T-helper 17 cell (primary cell): ENCODE measurements at regions not wholly inside any gene's neighbourhood (a gene's known extent, or its start where the extent isn't known, plus 50 kb on each side); places are given as distances from the start of the nearest gene placed in this dataset.
"Not testable (repeated sequence)": the region's sequence is repeated elsewhere in the genome, so short reads cannot be mapped to it uniquely, and the experiment has no call there.

Experiments
- ATAC-seq: fragments of 150-1000 bp; cut with Tn5 transposase; 2 replicates; pipeline ENCODE4 v1.10.0; 2021; ENCODE audit warnings: mild to moderate bottlenecking, moderate library complexity
- DNase-seq, 3 donors: peaks; one replicate each; pipeline versions ENCODE4 v3.0.0 to v3.0.0-alpha.2; 2020 to 2021
- H3K9me3 ChIP-seq: one replicate; pipeline ENCODE4 v1.7.0; 2013; ENCODE audit warnings: low read length, mild to moderate bottlenecking; ENCODE audit not compliant: control insufficient read depth, poor library complexity, severe bottlenecking
- H3K27ac Mint-ChIP-seq: one replicate; pipeline ENCODE4 v1.8.0; 2022; ENCODE audit warnings: mild to moderate bottlenecking, moderate library complexity, mixed read lengths
- H3K27me3 Mint-ChIP-seq: one replicate; pipeline ENCODE4 v1.8.0; 2022; ENCODE audit warnings: mixed read lengths
- H3K36me3 Mint-ChIP-seq: one replicate; pipeline ENCODE4 v1.8.0; 2022; ENCODE audit warnings: low read depth, mixed read lengths
- H3K4me1 Mint-ChIP-seq: one replicate; pipeline ENCODE4 v1.8.0; 2022; ENCODE audit warnings: mild to moderate bottlenecking, mixed read lengths
- H3K4me3 Mint-ChIP-seq: one replicate; pipeline ENCODE4 v1.8.0; 2022; ENCODE audit warnings: mild to moderate bottlenecking, moderate library complexity, mixed read lengths

- H3K27me3 Mint-ChIP-seq: peaks cover 49% of the 10 kb centered on the region
- ATAC-seq (no peak), DNase-seq (no peak)
- H3K36me3 Mint-ChIP-seq: no peaks in the 10 kb centered on the region
- H3K27ac Mint-ChIP-seq: no peak overlapping the region
- no peak overlapping the region for H3K4me3 Mint-ChIP-seq
- H3K4me1 Mint-ChIP-seq: peaks cover 5% of the 10 kb centered on the region
- no peaks in the 10 kb centered on the region for H3K9me3 ChIP-seq
These were observed 184.8 kb downstream of the EVX1 start for GRCh38 chr7:27427416-27427815.

GRCh38 chr7:27430105-27430504, 187.5 kb downstream of the EVX1 start:
- DNase-seq: no peak
- ATAC-seq: no peak
- Mint-ChIP-seq H3K27me3 (peaks cover 42% of the 10 kb centered on the region), H3K36me3 (no peaks in the 10 kb centered on the region), H3K4me3 (no peak overlapping the region), H3K4me1 (peaks cover 1% of the 10 kb centered on the region), H3K27ac (no peak overlapping the region)
- no peaks in the 10 kb centered on the region for H3K9me3 ChIP-seq

- DNase-seq (no peak), ATAC-seq (no peak)
- Mint-ChIP-seq H3K27ac (no peak overlapping the region), H3K4me3 (no peak overlapping the region), H3K36me3 (no peaks in the 10 kb centered on the region), H3K27me3 (peaks cover 40% of the 10 kb centered on the region), H3K4me1 (no peaks in the 10 kb centered on the region)
- H3K9me3 ChIP-seq: no peaks in the 10 kb centered on the region
These were observed 188.9 kb downstream of the EVX1 start for GRCh38 chr7:27431465-27431864.

- ATAC-seq (no peak), DNase-seq (no peak)
- no peaks in the 10 kb centered on the region for H3K9me3 ChIP-seq
- H3K4me1 Mint-ChIP-seq: no peaks in the 10 kb centered on the region
- H3K36me3 Mint-ChIP-seq: no peaks in the 10 kb centered on the region
- H3K27me3 Mint-ChIP-seq: peaks cover 50% of the 10 kb centered on the region
- no peak overlapping the region for H3K4me3 Mint-ChIP-seq
- H3K27ac Mint-ChIP-seq: no peak overlapping the region
These were observed 191.0 kb downstream of the EVX1 start for GRCh38 chr7:27433581-27433980.

GRCh38 chr7:27434756-27435400, 192.3 kb downstream of the EVX1 start:
- peaks cover 60% of the 10 kb centered on the region for H3K27me3 Mint-ChIP-seq
- no peak overlapping the region for H3K27ac Mint-ChIP-seq
- no peak overlapping the region for H3K4me3 Mint-ChIP-seq
- DNase-seq: no peak
- ATAC-seq: no peak
- H3K36me3 Mint-ChIP-seq: no peaks in the 10 kb centered on the region
- no peaks in the 10 kb centered on the region for H3K9me3 ChIP-seq
- no peaks in the 10 kb centered on the region for H3K4me1 Mint-ChIP-seq

GRCh38 chr7:27435461-27435860, 192.9 kb downstream of the EVX1 start:
- Mint-ChIP-seq H3K27ac (no peak overlapping the region), H3K4me3 (no peak overlapping the region), H3K36me3 (no peaks in the 10 kb centered on the region), H3K4me1 (no peaks in the 10 kb centered on the region), H3K27me3 (peaks cover 60% of the 10 kb centered on the region)
- ATAC-seq: no peak
- DNase-seq: no peak
- H3K9me3 ChIP-seq: no peaks in the 10 kb centered on the region

GRCh38 chr7:27438881-27439589, 196.4 kb downstream of the EVX1 start:
- Mint-ChIP-seq H3K27ac (no peak overlapping the region), H3K4me3 (no peak overlapping the region), H3K27me3 (peaks cover 52% of the 10 kb centered on the region), H3K4me1 (no peaks in the 10 kb centered on the region), H3K36me3 (no peaks in the 10 kb centered on the region)
- ATAC-seq (no peak), DNase-seq (no peak)
- H3K9me3 ChIP-seq: no peaks in the 10 kb centered on the region

GRCh38 chr7:27442455-27442854, 199.9 kb downstream of the EVX1 start:
- H3K9me3 ChIP-seq: no peaks in the 10 kb centered on the region
- H3K4me3 Mint-ChIP-seq: no peak overlapping the region
- no peak overlapping the region for H3K27ac Mint-ChIP-seq
- no peak for ATAC-seq
- H3K27me3 Mint-ChIP-seq: peaks cover 35% of the 10 kb centered on the region
- DNase-seq: no peak
- no peaks in the 10 kb centered on the region for H3K4me1 Mint-ChIP-seq
- H3K36me3 Mint-ChIP-seq: no peaks in the 10 kb centered on the region

GRCh38 chr7:27449046-27449445, 206.4 kb downstream of the EVX1 start:
- H3K4me1 Mint-ChIP-seq, ATAC-seq, H3K36me3 Mint-ChIP-seq, H3K4me3 Mint-ChIP-seq, H3K27ac Mint-ChIP-seq, H3K9me3 ChIP-seq, DNase-seq: not testable (repeated sequence)
- peaks cover 12% of the 10 kb centered on the region for H3K27me3 Mint-ChIP-seq

- H3K9me3 ChIP-seq: no peaks in the 10 kb centered on the region
- H3K27me3 Mint-ChIP-seq: peaks cover 17% of the 10 kb centered on the region
- peaks cover 2% of the 10 kb centered on the region for H3K36me3 Mint-ChIP-seq
- no peak overlapping the region for H3K27ac Mint-ChIP-seq
- ATAC-seq (no peak), DNase-seq (no peak)
- H3K4me1 Mint-ChIP-seq: no peaks in the 10 kb centered on the region
- no peak overlapping the region for H3K4me3 Mint-ChIP-seq
These were observed 208.8 kb downstream of the HIBADH start for GRCh38 chr7:27453702-27454405.

- ATAC-seq, H3K4me1 Mint-ChIP-seq, H3K36me3 Mint-ChIP-seq: not testable (repeated sequence)
These were observed 205.6 kb downstream of the HIBADH start for GRCh38 chr7:27457120-27457519.

GRCh38 chr7:27457603-27458565, 204.8 kb downstream of the HIBADH start:
- peaks cover 32% of the 10 kb centered on the region for H3K27me3 Mint-ChIP-seq
- not testable (repeated sequence) for H3K4me1 Mint-ChIP-seq, ATAC-seq, H3K4me3 Mint-ChIP-seq, H3K9me3 ChIP-seq, DNase-seq, H3K36me3 Mint-ChIP-seq, H3K27ac Mint-ChIP-seq

More at GRCh38 chr7:27457120-27457519, 205.6 kb downstream of the HIBADH start:
- H3K9me3 ChIP-seq, DNase-seq, H3K27ac Mint-ChIP-seq, H3K4me3 Mint-ChIP-seq: not testable (repeated sequence)
- peaks cover 28% of the 10 kb centered on the region for H3K27me3 Mint-ChIP-seq
